SK-N-SH treated with all-trans-retinoic acid at 6 μM for 48 hours (cell line): ENCODE measurements at regions not wholly inside any gene's neighbourhood (a gene's known extent, or its start where the extent isn't known, plus 50 kb on each side); places are given as distances from the start of the nearest gene placed in this dataset.

ENCODE experiments used
- ARNTL ChIP-seq: fragments of 450-650 bp; formaldehyde crosslinking; IDR thresholded peaks from 2 replicates; pipeline ENCODE4 v1.5.0; 2020; ENCODE audit warnings: low read depth, mild to moderate bottlenecking, moderate library complexity, borderline replicate concordance
- CREB5 ChIP-seq: fragments of 250-450 bp; sonication (Bioruptor Pico); IDR thresholded peaks from 2 replicates; pipeline ENCODE4 v1.5.1; 2020; ENCODE audit warnings: low read depth, mild to moderate bottlenecking, moderate library complexity
- CSDC2 ChIP-seq: fragments of 250-450 bp; sonication (Bioruptor Pico); IDR thresholded peaks from 2 replicates; pipeline ENCODE4 v1.5.0; 2020; ENCODE audit warnings: mild to moderate bottlenecking, moderate library complexity
- CSRNP3 ChIP-seq: fragments of 250-450 bp; sonication (Bioruptor Pico); IDR thresholded peaks from 2 replicates; pipeline ENCODE4 v1.5.1; 2021; ENCODE audit warnings: mild to moderate bottlenecking, moderate library complexity
- PATZ1 ChIP-seq: fragments of 250-450 bp; sonication (Bioruptor Pico); IDR thresholded peaks from 2 replicates; pipeline ENCODE4 v1.8.0; 2020; ENCODE audit warnings: mild to moderate bottlenecking, moderate library complexity, borderline replicate concordance
- POU6F1 ChIP-seq: fragments of 250-450 bp; sonication (Bioruptor Pico); IDR thresholded peaks from 2 replicates; pipeline ENCODE4 v1.8.0; 2021; ENCODE audit warnings: low read depth, mild to moderate bottlenecking, moderate library complexity, borderline replicate concordance
- PPARA ChIP-seq: fragments of 250-450 bp; sonication (Bioruptor Pico); IDR thresholded peaks from 2 replicates; pipeline ENCODE4 v1.5.0; 2020; ENCODE audit warnings: mild to moderate bottlenecking, borderline replicate concordance
- RARB ChIP-seq: fragments of 250-450 bp; sonication (Bioruptor Pico); IDR thresholded peaks from 2 replicates; pipeline ENCODE4 v1.8.0; 2021; ENCODE audit warnings: mild to moderate bottlenecking, moderate library complexity
- SNAI2 ChIP-seq: fragments of 250-450 bp; sonication (Bioruptor Pico); IDR thresholded peaks from 2 replicates; pipeline ENCODE4 v1.5.0; 2020; ENCODE audit warnings: mild to moderate bottlenecking, moderate library complexity
- TCF4 ChIP-seq: fragments of 250-450 bp; sonication (Bioruptor Pico); IDR thresholded peaks from 2 replicates; pipeline ENCODE4 v1.8.0; 2021; ENCODE audit warnings: mild to moderate bottlenecking, moderate library complexity, borderline replicate concordance
- ZFP3 ChIP-seq: fragments of 250-450 bp; sonication (Bioruptor Pico); IDR thresholded peaks from 2 replicates; pipeline ENCODE4 v1.5.0; 2020; ENCODE audit warnings: mild to moderate bottlenecking, moderate library complexity
- ZFP30 ChIP-seq: fragments of 450-650 bp; formaldehyde crosslinking; IDR thresholded peaks from 2 replicates; pipeline ENCODE4 v1.5.0; 2022; ENCODE audit warnings: mild to moderate bottlenecking, moderate library complexity

GRCh38 chr9:78707080-78707479 is 410.2 kb downstream of the PSAT1 start:
- TF ChIP-seq ZFP30 (CRISPR knock-in tag) (no peak), ARNTL (no peak), SNAI2 (CRISPR knock-in tag) (no peak), RARB (CRISPR knock-in tag) (no peak), ZFP3 (CRISPR knock-in tag) (no peak), CSDC2 (CRISPR knock-in tag) (no peak), PPARA (no peak), TCF4 (CRISPR knock-in tag) (no peak), CREB5 (CRISPR knock-in tag) (no peak), POU6F1 (CRISPR knock-in tag) (no peak), PATZ1 (CRISPR knock-in tag) (no peak), CSRNP3 (CRISPR knock-in tag) (no peak)
